ENCODE measurements at regions not wholly inside any gene's neighbourhood (a gene's known extent, or its start where the extent isn't known, plus 50 kb on each side); places are given as distances from the start of the nearest gene placed in this dataset.

DNA sequence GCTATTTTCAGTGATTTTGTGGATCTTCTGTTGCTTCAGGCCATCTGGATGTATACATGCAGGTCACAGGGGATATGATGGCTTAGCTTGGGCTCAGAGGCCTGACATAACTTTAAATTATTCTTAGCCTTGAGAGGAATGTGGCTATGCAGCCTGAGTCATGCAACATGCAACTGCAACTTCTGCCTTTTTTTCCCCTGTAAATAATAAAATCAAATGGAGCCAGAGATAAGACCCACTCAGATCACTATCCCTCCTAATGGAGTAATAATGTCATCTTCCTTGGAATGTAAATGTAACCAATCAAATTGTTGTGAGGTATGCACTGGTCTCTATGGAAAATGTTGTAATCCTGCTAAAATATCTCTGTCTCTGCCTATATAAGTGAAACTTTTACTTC lies 54.9 kb downstream of the MAGEB17 start:
- H3K4me1 ChIP-seq: no peaks in the 10 kb centered on the region
- H3K4me3 ChIP-seq: no peak overlapping the region
- no peaks in the 10 kb centered on the region for H3K36me3 ChIP-seq (ENCODE audit: low read depth, missing control alignments)
- H3K9me3 ChIP-seq: no peaks in the 10 kb centered on the region
- H3K27ac ChIP-seq: no peak overlapping the region
- no peaks in the 10 kb centered on the region for H3K27me3 ChIP-seq
- no peak for TF ChIP-seq POLR2A (IDR thresholded peaks at IDR 0.05)
- TF ChIP-seq, protein P1, sequence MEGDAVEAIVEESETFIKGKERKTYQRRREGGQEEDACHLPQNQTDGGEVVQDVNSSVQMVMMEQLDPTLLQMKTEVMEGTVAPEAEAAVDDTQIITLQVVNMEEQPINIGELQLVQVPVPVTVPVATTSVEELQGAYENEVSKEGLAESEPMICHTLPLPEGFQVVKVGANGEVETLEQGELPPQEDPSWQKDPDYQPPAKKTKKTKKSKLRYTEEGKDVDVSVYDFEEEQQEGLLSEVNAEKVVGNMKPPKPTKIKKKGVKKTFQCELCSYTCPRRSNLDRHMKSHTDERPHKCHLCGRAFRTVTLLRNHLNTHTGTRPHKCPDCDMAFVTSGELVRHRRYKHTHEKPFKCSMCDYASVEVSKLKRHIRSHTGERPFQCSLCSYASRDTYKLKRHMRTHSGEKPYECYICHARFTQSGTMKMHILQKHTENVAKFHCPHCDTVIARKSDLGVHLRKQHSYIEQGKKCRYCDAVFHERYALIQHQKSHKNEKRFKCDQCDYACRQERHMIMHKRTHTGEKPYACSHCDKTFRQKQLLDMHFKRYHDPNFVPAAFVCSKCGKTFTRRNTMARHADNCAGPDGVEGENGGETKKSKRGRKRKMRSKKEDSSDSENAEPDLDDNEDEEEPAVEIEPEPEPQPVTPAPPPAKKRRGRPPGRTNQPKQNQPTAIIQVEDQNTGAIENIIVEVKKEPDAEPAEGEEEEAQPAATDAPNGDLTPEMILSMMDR (IDR thresholded peaks at IDR 0.05): no peak
- no peak for DNase-seq
- intact Hi-C loops (cut with DNase I; ENCODE audit: low total_unique reads): no loop called here

GRCh38 chrX:16223385-16223784 lies 56.1 kb downstream of the MAGEB17 start:
- no peak for TF ChIP-seq POLR2A (IDR thresholded peaks at IDR 0.05)
- TF ChIP-seq, protein P1 (IDR thresholded peaks at IDR 0.05): no peak
- intact Hi-C loops (cut with DNase I; ENCODE audit: low total_unique reads): no loop called here
- no peak overlapping the region for H3K27ac ChIP-seq
- DNase-seq: no peak
- no peaks in the 10 kb centered on the region for H3K27me3 ChIP-seq
- no peaks in the 10 kb centered on the region for H3K36me3 ChIP-seq (ENCODE audit: low read depth, missing control alignments)
- no peaks in the 10 kb centered on the region for H3K9me3 ChIP-seq
- H3K4me3 ChIP-seq: no peak overlapping the region
- no peaks in the 10 kb centered on the region for H3K4me1 ChIP-seq
- WGBS, 2 donors: 100% methylated on average over 1 of the region's 1 CpG

GRCh38 chrX:16239211-16239610 lies 71.9 kb downstream of the MAGEB17 start:
- 73 to 87% methylated on average over 3 to 4 of the region's 4 CpGs for WGBS, 2 donors
- DNase-seq: no peak

GRCh38 chrX:16240231-16240905 lies 73.1 kb downstream of the MAGEB17 start:
- Histone ChIP-seq H3K4me1 (no peaks in the 10 kb centered on the region), H3K4me3 (no peak overlapping the region), H3K27ac (no peak overlapping the region), H3K36me3 (ENCODE audit: low read depth, missing control alignments) (no peaks in the 10 kb centered on the region), H3K27me3 (no peaks in the 10 kb centered on the region), H3K9me3 (no peaks in the 10 kb centered on the region)
- no peak for DNase-seq
- WGBS, 2 donors: 86 to 100% methylated on average over 1 to 2 of the region's 2 CpGs
- no peak for TF ChIP-seq POLR2A (IDR thresholded peaks at IDR 0.05)
- TF ChIP-seq, protein P1 (IDR thresholded peaks at IDR 0.05): no peak
- intact Hi-C loops (cut with DNase I; ENCODE audit: low total_unique reads): no loop called here

More at GRCh38 chrX:16239211-16239610, 71.9 kb downstream of the MAGEB17 start:
- Histone ChIP-seq H3K27ac (no peak overlapping the region), H3K9me3 (no peaks in the 10 kb centered on the region), H3K4me3 (no peak overlapping the region), H3K36me3 (ENCODE audit: low read depth, missing control alignments) (no peaks in the 10 kb centered on the region), H3K27me3 (no peaks in the 10 kb centered on the region), H3K4me1 (no peaks in the 10 kb centered on the region)
- intact Hi-C loops (cut with DNase I; ENCODE audit: low total_unique reads): no loop called here
- no peak for TF ChIP-seq POLR2A (IDR thresholded peaks at IDR 0.05)
- TF ChIP-seq, protein P1 (IDR thresholded peaks at IDR 0.05): no peak

DNA sequence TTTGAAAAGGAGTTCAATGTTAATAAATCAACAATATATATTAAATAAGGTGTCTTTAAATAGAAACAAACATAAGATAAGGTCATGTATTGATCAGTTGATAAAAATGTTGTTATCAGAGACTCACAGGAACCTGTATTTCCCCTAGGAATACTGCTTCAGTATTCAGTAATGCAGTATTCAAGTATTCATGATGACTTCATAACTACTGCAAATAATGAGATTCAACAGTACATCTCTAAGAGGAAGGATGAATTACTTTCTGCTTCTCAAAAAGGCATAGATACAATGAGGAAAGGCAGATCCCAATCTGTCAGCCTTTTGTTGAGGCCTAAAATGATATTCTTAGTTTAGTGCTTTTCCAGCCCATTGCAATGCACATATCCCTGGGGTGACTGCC lies 73.7 kb downstream of the MAGEB17 start:
- TF ChIP-seq, protein P1 (IDR thresholded peaks at IDR 0.05): no peak
- TF ChIP-seq POLR2A (IDR thresholded peaks at IDR 0.05): no peak
- intact Hi-C loops (cut with DNase I; ENCODE audit: low total_unique reads): no loop called here
- H3K9me3 ChIP-seq: no peaks in the 10 kb centered on the region
- H3K27me3 ChIP-seq: no peaks in the 10 kb centered on the region
- H3K36me3 ChIP-seq (ENCODE audit: low read depth, missing control alignments): no peaks in the 10 kb centered on the region
- H3K4me1 ChIP-seq: no peaks in the 10 kb centered on the region
- DNase-seq: no peak
- H3K4me3 ChIP-seq: no peak overlapping the region
- H3K27ac ChIP-seq: no peak overlapping the region

Measured in testis (tissue), 2 donors.